ENCODE measurements at regions not wholly inside any gene's neighbourhood (a gene's known extent, or its start where the extent isn't known, plus 50 kb on each side); places are given as distances from the start of the nearest gene placed in this dataset.

- no peak for DNase-seq
Measured at GRCh38 chr2:129205176-129205575, 774.3 kb upstream of the RAB6C start.

DNA sequence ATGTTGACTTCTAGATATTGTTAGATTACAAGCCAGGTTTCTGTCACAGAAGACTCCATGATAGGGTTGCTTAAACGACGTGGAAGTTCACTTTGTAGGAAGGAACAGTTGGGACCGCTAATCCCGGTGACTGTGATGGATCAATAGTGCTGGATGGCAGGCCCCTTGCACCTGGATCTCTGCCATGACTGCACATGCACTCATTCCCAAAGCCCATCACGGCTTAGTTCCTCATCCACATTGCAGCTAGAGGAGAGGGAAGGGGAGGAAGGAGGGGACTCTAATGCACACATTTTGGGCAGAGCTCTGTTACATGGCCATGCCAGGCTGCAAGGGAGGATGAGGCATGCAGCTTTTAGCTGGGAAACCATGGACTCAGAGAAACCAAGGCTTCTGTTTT is 773.7 kb upstream of the RAB6C start:
- no peak for DNase-seq

DNA sequence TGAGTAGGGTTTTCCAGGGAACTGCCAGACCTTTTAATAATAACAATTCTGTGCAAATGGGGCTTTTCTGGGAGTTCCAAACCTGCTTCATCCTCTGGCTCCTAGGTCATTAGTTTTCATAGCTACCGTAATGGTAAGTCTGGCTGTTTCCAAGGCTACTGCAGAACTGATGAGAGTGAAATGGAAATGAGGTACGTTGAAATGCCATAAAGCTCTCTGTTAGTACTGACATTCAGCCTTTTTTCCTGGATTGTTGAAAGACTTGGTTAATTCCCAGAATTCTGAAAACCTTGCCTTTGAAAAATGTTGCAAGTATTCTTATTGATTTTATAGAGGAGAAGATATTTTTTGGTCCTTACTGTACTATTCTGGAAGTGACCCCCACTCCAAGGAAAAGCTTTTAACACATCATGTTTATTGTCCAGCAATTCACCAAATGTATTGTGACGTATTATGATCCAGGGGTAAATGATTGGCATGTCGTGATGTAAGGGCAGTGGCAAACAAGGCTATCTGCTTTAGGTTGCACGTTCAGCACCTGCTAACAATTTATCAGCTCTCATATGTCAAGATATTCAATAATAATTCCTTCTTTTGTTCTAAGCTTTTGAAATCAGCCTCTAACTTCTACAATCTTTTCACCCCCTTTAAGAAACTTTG is 767.0 kb upstream of the RAB6C start:
- no peak for DNase-seq

- DNase-seq, result no peak
Measured at GRCh38 chr2:129224022-129224421, 755.4 kb upstream of the RAB6C start.

GRCh38 chr2:129224486-129224885 is 755.0 kb upstream of the RAB6C start:
- no peak for DNase-seq

DNA sequence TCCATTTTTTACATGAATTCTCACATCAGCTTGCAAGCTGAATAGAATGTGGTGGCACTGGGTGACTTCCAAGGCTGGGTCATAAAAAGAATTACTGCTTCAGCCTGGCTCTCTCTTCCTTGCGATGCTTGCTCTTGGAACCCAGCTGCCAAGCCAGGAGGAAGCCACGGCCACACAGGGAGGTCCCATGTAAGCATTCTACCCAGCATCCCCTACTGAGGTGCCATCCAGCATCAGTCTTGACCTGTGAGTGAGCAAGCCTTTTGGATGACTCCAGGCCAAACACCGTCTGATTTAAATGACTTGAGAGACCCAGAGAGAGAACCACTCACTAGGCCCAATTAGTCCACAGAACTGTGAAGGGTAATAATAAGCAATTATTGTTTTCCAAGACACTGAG is 750.3 kb upstream of the RAB6C start:
- DNase-seq, result no peak

DNA sequence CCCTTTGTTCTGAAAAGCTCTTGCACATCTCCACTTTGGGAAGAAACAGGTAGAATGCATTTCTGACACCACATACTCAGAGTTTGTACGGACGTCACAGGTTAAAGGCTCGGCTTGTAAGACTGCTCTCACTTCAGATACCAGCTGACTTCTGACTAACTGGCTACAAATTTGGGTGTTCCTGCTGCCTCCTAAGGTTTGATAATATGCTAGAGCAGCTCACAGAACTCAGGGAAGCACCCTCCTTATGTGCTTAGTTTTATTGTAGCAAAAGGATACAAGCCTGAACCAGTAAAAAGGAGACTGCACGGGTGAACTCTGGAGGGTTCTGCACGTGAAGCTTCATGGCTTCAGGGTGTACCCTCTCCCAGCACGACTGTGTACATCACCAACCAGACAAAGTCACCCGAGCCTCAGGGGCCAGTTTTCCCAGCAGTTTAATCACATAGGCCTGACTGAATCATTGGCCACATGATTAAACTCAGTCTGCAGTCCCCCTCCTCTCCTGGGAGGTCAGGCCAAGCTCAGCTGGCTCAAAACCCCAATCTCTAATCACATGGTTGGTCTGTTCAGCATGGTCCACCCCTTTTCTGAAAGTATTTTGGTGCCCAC is 749.5 kb upstream of the RAB6C start:
- no peak for DNase-seq

GRCh38 chr2:129231924-129232323 is 747.5 kb upstream of the RAB6C start:
- no peak for DNase-seq

DNA sequence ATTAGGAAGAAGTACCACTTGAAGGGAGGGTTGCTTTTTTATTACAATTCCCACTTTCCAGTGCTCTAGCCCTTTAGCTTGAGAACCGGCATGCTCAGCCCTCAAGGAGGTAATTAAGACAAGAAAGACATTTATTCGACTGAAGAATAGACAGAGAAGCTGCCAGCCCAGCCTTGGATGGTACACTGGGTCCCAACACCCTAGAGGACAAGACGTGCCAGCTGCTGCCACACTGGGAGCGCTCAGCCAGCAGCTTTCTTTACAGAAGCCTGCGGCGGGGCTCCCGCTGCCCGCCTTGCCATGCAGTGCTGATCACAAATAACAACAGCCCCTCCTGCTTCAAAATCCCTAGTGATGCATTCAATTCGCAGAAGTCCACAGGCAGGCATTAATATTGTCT is 746.3 kb upstream of the RAB6C start:
- no peak for DNase-seq

- DNase-seq, result no peak
Measured at GRCh38 chr2:129233751-129234406, 745.6 kb upstream of the RAB6C start.

GRCh38 chr2:129236601-129237000 is 742.9 kb upstream of the RAB6C start:
- no peak for DNase-seq

GRCh38 chr2:129237966-129238725 is 741.3 kb upstream of the RAB6C start:
- DNase-seq, result no peak

- DNase-seq, result no peak
Measured at GRCh38 chr2:129239141-129239540, 740.3 kb upstream of the RAB6C start.

GRCh38 chr2:129240061-129240460 is 739.4 kb upstream of the RAB6C start:
- no peak for DNase-seq

DNA sequence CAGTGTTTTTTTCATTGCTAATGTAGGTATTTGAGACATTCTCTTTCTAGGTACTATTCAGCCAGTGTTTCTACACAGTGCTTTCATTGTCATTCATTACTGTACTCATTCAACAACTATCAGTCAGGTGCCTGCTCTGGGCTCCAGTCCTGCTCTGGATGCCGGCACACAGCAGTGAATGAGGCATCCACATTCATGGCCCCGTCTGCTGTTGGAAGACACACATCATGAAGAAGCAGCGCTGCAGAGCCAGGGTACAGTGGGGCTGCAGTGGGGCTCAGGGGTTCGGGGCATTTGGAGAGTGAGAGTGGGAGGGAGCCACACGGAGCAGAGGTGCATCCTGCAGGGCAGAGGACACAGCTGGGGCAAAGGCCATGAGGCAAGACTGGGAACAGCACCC is 737.2 kb upstream of the RAB6C start:
- DNase-seq, result no peak

- no peak for DNase-seq
Measured at GRCh38 chr2:129247751-129248150, 731.7 kb upstream of the RAB6C start.

DNA sequence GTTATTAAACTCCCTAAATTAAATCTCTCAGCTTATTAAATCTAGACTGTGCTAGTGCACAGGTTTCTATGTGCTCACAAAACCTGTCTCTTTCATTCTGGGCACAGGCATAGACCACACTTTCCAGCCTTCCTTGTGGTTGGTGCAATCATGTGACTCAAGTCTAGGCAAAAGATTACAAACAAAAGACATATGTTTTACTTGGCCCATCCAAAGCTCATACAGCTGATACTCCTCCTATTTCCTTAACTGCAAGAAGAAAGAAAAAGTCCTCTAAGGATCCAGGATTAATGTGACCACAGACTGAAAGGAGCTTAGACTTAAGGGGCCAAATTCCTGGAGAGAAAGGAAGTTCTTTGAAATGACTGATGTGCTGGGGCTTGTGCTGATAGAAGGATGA is 731.3 kb upstream of the RAB6C start:
- no peak for DNase-seq

- no peak for DNase-seq
Measured at GRCh38 chr2:129252781-129253460, 726.5 kb upstream of the RAB6C start.

DNA sequence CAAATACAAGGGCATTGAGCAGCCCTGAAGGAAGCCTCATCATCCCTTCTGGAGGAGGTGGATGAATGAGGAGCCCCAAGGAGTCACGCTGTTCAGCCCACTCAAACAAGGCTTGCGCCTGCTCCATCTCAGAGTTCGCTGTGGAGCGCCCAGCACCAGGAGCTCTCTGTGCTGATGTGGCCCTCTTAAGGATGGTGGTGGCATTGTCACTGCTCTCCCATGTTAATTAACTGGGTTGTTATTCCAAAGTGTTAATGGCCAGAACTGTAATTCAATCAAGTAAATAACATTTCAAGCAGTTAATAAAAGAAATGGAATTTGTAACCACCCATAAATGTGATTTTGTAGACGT is 726.0 kb upstream of the RAB6C start:
- no peak for DNase-seq

DNA sequence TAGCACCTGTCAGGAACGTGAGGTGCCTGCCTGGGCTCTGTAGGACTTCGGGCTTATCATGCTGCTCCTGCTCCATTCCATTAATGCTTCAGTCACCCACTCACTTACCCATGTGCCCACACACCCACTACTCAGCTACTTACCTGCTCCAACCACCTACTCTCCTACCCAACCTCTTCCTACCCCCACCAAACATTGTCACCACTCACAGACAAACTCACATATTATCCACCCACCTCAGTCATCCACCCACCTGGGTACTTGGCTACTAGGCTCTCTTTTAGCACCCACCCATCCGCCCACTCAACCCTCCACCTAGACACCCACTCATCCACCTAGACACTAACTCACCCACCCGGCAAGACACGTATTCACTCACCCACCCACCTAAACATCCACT is 724.7 kb upstream of the RAB6C start:
- DNase-seq, result no peak

GRCh38 chr2:129255610-129256313 is 723.7 kb upstream of the RAB6C start:
- DNase-seq, result no peak

GRCh38 chr2:129256642-129257041 is 722.8 kb upstream of the RAB6C start:
- DNase-seq, result no peak

All from left kidney (tissue), 1 donor.